GM10266 (cell line): ENCODE measurements at regions not wholly inside any gene's neighbourhood (a gene's known extent, or its start where the extent isn't known, plus 50 kb on each side); places are given as distances from the start of the nearest gene placed in this dataset.

ENCODE experiments used
- DNase-seq: peaks from one replicate; pipeline ENCODE4 v3.0.0; 2012; ENCODE audit errors: extremely low spot score
- TF ChIP-seq, protein P1 (sequence below): IDR thresholded peaks from 2 replicates; pipeline ENCODE4 v1.5.1; 2012; ENCODE audit warnings: mild to moderate bottlenecking, low read depth; ENCODE audit not compliant: control insufficient read depth, insufficient read depth; ENCODE audit errors: missing control alignments

DNA sequence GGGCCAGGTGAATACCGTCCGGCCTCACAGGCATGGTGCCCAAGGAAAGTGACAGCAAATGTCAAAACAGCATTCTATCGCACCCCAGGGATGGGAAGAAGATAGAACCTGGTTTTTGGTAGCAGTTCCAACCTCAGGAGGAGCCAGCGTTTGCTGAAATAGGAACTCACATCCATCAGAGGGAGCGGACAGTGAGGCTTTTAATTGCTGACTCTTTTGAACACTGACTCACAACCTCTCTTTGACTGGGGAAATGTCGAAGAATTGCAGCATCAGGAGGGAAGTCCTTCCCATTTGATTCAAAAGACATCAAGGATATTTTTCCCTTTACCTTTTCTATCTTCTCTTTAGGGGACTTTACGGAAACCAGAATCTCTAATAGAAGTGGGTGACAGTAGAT, 114.2 kb downstream of the UNC5CL start:
- TF ChIP-seq, protein P1, sequence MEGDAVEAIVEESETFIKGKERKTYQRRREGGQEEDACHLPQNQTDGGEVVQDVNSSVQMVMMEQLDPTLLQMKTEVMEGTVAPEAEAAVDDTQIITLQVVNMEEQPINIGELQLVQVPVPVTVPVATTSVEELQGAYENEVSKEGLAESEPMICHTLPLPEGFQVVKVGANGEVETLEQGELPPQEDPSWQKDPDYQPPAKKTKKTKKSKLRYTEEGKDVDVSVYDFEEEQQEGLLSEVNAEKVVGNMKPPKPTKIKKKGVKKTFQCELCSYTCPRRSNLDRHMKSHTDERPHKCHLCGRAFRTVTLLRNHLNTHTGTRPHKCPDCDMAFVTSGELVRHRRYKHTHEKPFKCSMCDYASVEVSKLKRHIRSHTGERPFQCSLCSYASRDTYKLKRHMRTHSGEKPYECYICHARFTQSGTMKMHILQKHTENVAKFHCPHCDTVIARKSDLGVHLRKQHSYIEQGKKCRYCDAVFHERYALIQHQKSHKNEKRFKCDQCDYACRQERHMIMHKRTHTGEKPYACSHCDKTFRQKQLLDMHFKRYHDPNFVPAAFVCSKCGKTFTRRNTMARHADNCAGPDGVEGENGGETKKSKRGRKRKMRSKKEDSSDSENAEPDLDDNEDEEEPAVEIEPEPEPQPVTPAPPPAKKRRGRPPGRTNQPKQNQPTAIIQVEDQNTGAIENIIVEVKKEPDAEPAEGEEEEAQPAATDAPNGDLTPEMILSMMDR: no peak
- DNase-seq: no peak

DNA sequence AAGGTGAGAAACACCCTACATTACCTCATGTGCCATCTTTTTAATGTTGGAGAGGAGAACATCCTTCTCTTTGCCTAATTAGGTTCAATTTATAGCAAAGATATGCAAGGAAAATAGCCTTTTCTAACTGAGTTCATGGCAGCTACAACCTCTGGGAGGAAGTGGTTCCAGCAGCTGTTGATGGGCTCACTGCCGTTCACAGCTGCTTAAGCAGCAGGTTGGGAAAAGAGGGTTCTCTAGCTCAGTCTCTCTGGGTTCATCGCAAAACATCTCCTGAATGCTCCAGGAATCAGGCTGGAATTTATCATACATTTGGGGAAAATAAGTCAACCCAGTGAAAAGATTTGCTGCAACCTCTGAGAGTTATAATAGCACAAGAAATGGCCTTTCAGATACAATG, 115.1 kb downstream of the UNC5CL start:
- TF ChIP-seq, protein P1: no peak
- DNase-seq: no peak

DNA sequence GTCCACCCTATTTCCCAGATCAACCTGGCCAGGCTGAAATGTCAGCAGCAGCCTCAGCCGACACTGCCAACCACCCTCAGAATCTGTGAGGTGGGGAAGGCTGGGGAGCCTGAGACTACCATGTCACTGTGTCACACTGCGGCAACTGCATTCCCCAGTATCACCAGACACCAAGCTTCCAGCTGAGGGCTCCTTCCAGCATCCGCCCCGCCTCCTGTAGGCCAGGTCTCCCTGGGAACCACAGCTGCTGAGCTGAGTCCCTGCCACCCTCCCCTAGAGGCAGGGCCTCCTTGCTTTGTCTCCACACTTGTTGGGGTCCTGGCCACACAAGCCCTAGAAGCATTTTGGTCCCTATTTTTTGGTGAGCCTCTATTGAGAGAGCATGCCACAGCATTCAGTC, 115.7 kb downstream of the UNC5CL start:
- DNase-seq: no peak
- TF ChIP-seq, protein P1: no peak

DNA sequence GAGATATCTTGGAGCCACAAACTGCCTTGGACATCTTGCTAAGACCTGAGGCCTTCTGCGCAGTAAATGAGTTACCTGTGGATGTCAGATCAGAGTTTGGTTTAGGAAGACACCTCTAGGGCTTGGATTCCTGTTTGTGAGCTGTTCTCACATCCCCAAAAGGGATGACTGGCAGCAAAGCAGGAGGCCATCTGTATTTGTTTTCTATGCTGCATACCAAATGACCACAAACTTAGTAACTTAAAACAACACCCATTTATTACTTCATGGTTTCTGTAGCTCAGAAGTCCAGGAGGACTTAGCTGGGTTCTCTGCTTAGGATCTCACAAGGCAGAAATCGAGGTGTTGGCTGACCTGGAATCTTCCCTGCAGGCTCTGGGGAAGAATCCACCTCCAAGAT, 116.7 kb downstream of the UNC5CL start:
- TF ChIP-seq, protein P1: no peak
- no peak for DNase-seq

DNA sequence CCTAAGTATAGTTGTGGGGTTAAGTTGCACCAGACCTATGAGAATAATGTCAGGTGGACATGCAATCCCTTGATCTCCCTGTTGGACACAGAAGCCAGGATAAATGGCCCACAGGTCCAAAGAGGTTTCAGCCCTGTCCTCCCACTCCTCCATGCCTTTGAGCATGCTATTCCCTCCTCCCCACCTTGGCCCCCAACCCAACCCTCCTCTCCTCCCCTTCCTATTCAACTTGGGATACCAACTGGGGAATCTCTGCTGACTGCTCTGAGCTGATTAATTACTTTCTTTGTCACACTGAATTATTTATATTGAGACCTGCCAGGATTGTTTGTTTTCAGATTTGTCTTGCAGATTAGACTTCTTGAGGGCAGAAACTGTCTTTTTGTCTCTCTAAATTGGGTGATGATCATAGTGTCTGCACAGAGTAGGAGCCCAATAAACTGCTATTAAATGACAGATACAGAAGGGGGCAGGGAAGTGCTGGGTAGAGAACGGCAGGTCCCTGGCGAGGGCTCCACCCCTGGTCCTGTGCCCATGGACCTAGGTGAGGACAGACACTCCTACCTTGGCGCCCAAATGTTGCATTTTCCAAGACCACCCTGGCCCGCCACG, 120.9 kb downstream of the UNC5CL start:
- TF ChIP-seq, protein P1: no peak

DNA sequence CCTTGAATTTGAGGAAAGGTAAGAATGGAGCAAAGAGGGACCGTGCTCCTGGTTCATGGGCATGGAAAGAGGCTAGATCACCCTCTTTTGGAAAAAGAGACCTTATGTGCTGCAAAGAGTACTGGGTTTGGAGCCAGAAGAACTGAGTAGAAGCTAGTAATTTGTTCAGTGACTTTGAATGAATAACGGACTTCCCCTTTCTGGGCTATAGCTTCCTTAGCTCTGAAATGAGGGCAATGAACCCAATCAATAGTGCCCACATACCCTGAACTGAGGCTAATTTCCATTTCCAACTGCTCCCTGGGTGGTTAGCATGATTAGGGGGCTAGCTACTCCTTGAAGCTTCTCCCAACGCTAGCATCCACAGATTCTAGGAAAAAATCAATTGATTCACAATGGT, 121.4 kb downstream of the UNC5CL start:
- no peak for DNase-seq
- TF ChIP-seq, protein P1: no peak

More for the DNA sequence above, 120.9 kb downstream of the UNC5CL start:
- DNase-seq: no peak

DNA sequence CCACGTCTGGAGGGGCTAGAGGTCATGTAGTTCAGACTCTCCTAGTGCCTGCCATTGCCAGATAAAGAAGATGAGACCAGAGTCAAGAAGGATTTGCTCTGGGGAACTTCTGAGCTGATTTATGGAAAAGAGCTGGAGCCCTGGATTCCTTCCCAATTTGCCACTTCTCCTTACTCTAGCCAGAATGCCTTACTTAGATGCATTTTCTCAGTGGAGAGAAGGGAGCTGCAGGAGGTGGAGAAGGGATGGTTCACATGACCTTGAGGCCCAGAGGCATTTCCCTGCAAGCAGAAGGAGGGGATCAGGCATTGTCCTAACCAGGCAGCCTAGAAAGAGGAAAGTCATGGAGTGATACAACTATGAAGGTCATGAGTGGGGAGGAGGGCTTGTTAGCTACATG, 122.2 kb downstream of the UNC5CL start:
- TF ChIP-seq, protein P1: no peak
- no peak for DNase-seq
